Activated CD4-positive, alpha-beta T cell treated with anti-CD3 and anti-CD28 coated beads for 36 hours (primary cell): ENCODE measurements at regions not wholly inside any gene's neighbourhood (a gene's known extent, or its start where the extent isn't known, plus 50 kb on each side); places are given as distances from the start of the nearest gene placed in this dataset.

Source experiments
- ATAC-seq: fragments of 200-7000 bp; cut with Tn5 transposase; one replicate; pipeline ENCODE4 v1.10.0; 2021; ENCODE audit warnings: mild to moderate bottlenecking, moderate library complexity
- CTCF ChIA-PET: fragments of 350-600 bp; sonication (Branson Sonifier 250); formaldehyde crosslinking; loops from one replicate; lab custom pipeline; 2021; ENCODE audit warnings: antibody characterized with exemption; lab: Charles Lee
- POLR2A ChIA-PET: fragments of 350-600 bp; sonication (Branson Sonifier 250); formaldehyde crosslinking; loops from one replicate; lab custom pipeline; 2021; ENCODE audit warnings: antibody characterized with exemption, inconsistent platforms; lab: Charles Lee
- DNase-seq: peaks from one replicate; pipeline ENCODE4 v3.0.0-alpha.2; 2020
- H3K27ac Mint-ChIP-seq: one replicate; pipeline ENCODE4 v1.8.0; 2021; ENCODE audit warnings: mixed read lengths
- H3K27me3 Mint-ChIP-seq: one replicate; pipeline ENCODE4 v1.8.0; 2021; ENCODE audit warnings: mixed read lengths
- H3K36me3 Mint-ChIP-seq: one replicate; pipeline ENCODE4 v1.8.0; 2021; ENCODE audit warnings: low read depth, mixed read lengths
- H3K4me1 Mint-ChIP-seq: one replicate; pipeline ENCODE4 v1.8.0; 2021; ENCODE audit warnings: mixed read lengths
- H3K4me3 Mint-ChIP-seq: one replicate; pipeline ENCODE4 v1.8.0; 2021; ENCODE audit warnings: mild to moderate bottlenecking, moderate library complexity, mixed read lengths
- H3K9me3 Mint-ChIP-seq: one replicate; pipeline ENCODE4 v1.8.0; 2021; ENCODE audit warnings: low read depth, mixed read lengths
- intact Hi-C, 2 experiments: fragments of 100-400 bp; cut with DNase I in 1 of 2; cut with micrococcal nuclease in 1 of 2; formaldehyde crosslinking; loops; one replicate each; pipeline versions ENCODE4 v1.14.2 to v1.15.1; 2022 to 2024; cut with DNase I, micrococcal nuclease

GRCh38 chr4:78673337-78673736 lies 102.8 kb upstream of the BMP2K start:
- ATAC-seq (no peak), DNase-seq (no peak)
- Mint-ChIP-seq H3K27me3 (no peaks in the 10 kb centered on the region), H3K4me1 (no peaks in the 10 kb centered on the region), H3K27ac (no peak overlapping the region), H3K36me3 (no peaks in the 10 kb centered on the region), H3K4me3 (no peak overlapping the region), H3K9me3 (no peaks in the 10 kb centered on the region)
- intact Hi-C loops: no loop called here
- CTCF ChIA-PET: interaction anchor here (1.1 kb wide), 2 partner anchors 14 to 80 kb away, joined by 3 read pairs; no protein-coding TSS in a partner anchor
- POLR2A ChIA-PET: no interaction called here

- Mint-ChIP-seq H3K27me3 (no peaks in the 10 kb centered on the region), H3K4me3 (no peak overlapping the region), H3K4me1 (no peaks in the 10 kb centered on the region), H3K27ac (no peak overlapping the region), H3K36me3 (no peaks in the 10 kb centered on the region), H3K9me3 (no peaks in the 10 kb centered on the region)
- ChIA-PET POLR2A (no interaction called here), CTCF (no interaction called here)
- ATAC-seq (no peak), DNase-seq (no peak)
- intact Hi-C loops: no loop called here
Measured at GRCh38 chr4:78675325-78675724, 100.8 kb upstream of the BMP2K start.

- no peaks in the 10 kb centered on the region for H3K27me3 Mint-ChIP-seq
- no peaks in the 10 kb centered on the region for H3K4me1 Mint-ChIP-seq
- POLR2A ChIA-PET: no interaction called here
- no peaks in the 10 kb centered on the region for H3K36me3 Mint-ChIP-seq
- intact Hi-C loops: no loop called here
- CTCF ChIA-PET: no interaction called here
- ATAC-seq (no peak), DNase-seq (no peak)
- H3K27ac Mint-ChIP-seq: no peak overlapping the region
- H3K9me3 Mint-ChIP-seq: no peaks in the 10 kb centered on the region
- no peak overlapping the region for H3K4me3 Mint-ChIP-seq
Measured at GRCh38 chr4:78682070-78682469, 94.1 kb upstream of the BMP2K start.

GRCh38 chr4:78683352-78683751 lies 92.8 kb upstream of the BMP2K start:
- H3K36me3 Mint-ChIP-seq: no peaks in the 10 kb centered on the region
- intact Hi-C loops: no loop called here
- H3K27me3 Mint-ChIP-seq: no peaks in the 10 kb centered on the region
- no peaks in the 10 kb centered on the region for H3K9me3 Mint-ChIP-seq
- H3K4me1 Mint-ChIP-seq: no peaks in the 10 kb centered on the region
- ATAC-seq (no peak), DNase-seq (no peak)
- no peak overlapping the region for H3K4me3 Mint-ChIP-seq
- CTCF ChIA-PET: interaction anchor here (0.9 kb wide), 1 partner anchor 28 kb away, joined by 3 read pairs; no protein-coding TSS in a partner anchor
- no peak overlapping the region for H3K27ac Mint-ChIP-seq
- POLR2A ChIA-PET: interaction anchor here (0.7 kb wide), 1 partner anchor 227 kb away, joined by 4 read pairs; no protein-coding TSS in a partner anchor

- CTCF ChIA-PET: no interaction called here
Measured at GRCh38 chr4:78684325-78685079, 91.6 kb upstream of the BMP2K start.

GRCh38 chr4:78687818-78688217 lies 88.3 kb upstream of the BMP2K start:
- H3K27ac Mint-ChIP-seq: no peak overlapping the region

More at GRCh38 chr4:78684325-78685079, 91.6 kb upstream of the BMP2K start:
- H3K4me1 Mint-ChIP-seq: no peaks in the 10 kb centered on the region
- H3K27me3 Mint-ChIP-seq: no peaks in the 10 kb centered on the region
- no peak for ATAC-seq
- DNase-seq: no peak
- H3K36me3 Mint-ChIP-seq: no peaks in the 10 kb centered on the region
- H3K4me3 Mint-ChIP-seq: no peak overlapping the region
- no peak overlapping the region for H3K27ac Mint-ChIP-seq
- POLR2A ChIA-PET: interaction anchor here (0.7 kb wide), 1 partner anchor 187 kb away, joined by 3 read pairs; no protein-coding TSS in a partner anchor
- no peaks in the 10 kb centered on the region for H3K9me3 Mint-ChIP-seq
- intact Hi-C loops: no loop called here

GRCh38 chr4:78688366-78688765 lies 87.8 kb upstream of the BMP2K start:
- no peak overlapping the region for H3K4me3 Mint-ChIP-seq
- no peaks in the 10 kb centered on the region for H3K9me3 Mint-ChIP-seq
- H3K27ac Mint-ChIP-seq: no peak overlapping the region
- no peak for ATAC-seq
- DNase-seq: no peak
- peaks cover 12% of the 10 kb centered on the region for H3K4me1 Mint-ChIP-seq
- peaks cover 2% of the 10 kb centered on the region for H3K27me3 Mint-ChIP-seq
- CTCF ChIA-PET: no interaction called here
- no peaks in the 10 kb centered on the region for H3K36me3 Mint-ChIP-seq
- POLR2A ChIA-PET: interaction anchor here (0.6 kb wide), 1 partner anchor 36 kb away, joined by 3 read pairs; no protein-coding TSS in a partner anchor
- intact Hi-C loops: no loop called here

More at GRCh38 chr4:78687818-78688217, 88.3 kb upstream of the BMP2K start:
- Mint-ChIP-seq H3K4me3 (no peak overlapping the region), H3K36me3 (no peaks in the 10 kb centered on the region), H3K4me1 (peaks cover 12% of the 10 kb centered on the region), H3K9me3 (no peaks in the 10 kb centered on the region), H3K27me3 (peaks cover 2% of the 10 kb centered on the region)
- ATAC-seq: no peak
- intact Hi-C loops: no loop called here
- ChIA-PET POLR2A (interaction anchor here (0.6 kb wide), 1 partner anchor 35 kb away, joined by 3 read pairs; no protein-coding TSS in a partner anchor), CTCF (no interaction called here)
- no peak for DNase-seq

GRCh38 chr4:78689261-78689660 lies 86.9 kb upstream of the BMP2K start:
- ChIA-PET POLR2A (interaction anchor here (0.6 kb wide), 1 partner anchor 60 kb away, joined by 3 read pairs; no protein-coding TSS in a partner anchor), CTCF (no interaction called here)
- no peak overlapping the region for H3K4me3 Mint-ChIP-seq
- no peaks in the 10 kb centered on the region for H3K36me3 Mint-ChIP-seq
- H3K27me3 Mint-ChIP-seq: peaks cover 2% of the 10 kb centered on the region
- intact Hi-C loops: no loop called here
- H3K27ac Mint-ChIP-seq: no peak overlapping the region
- H3K4me1 Mint-ChIP-seq: peaks cover 12% of the 10 kb centered on the region
- no peak for ATAC-seq
- no peaks in the 10 kb centered on the region for H3K9me3 Mint-ChIP-seq
- no peak for DNase-seq

- Mint-ChIP-seq H3K27ac (no peak overlapping the region), H3K9me3 (no peaks in the 10 kb centered on the region), H3K27me3 (peaks cover 2% of the 10 kb centered on the region), H3K4me1 (peaks cover 12% of the 10 kb centered on the region), H3K36me3 (no peaks in the 10 kb centered on the region), H3K4me3 (no peak overlapping the region)
- no peak for DNase-seq
- intact Hi-C loops: no loop called here
- CTCF ChIA-PET: no interaction called here
- POLR2A ChIA-PET: interaction anchor here (0.6 kb wide), 1 partner anchor 59 kb away, joined by 3 read pairs; no protein-coding TSS in a partner anchor
- no peak for ATAC-seq
Measured at GRCh38 chr4:78689700-78690323, 86.3 kb upstream of the BMP2K start.

- H3K36me3 Mint-ChIP-seq: no peaks in the 10 kb centered on the region
- DNase-seq (no peak), ATAC-seq (no peak)
- ChIA-PET CTCF (no interaction called here), POLR2A (no interaction called here)
- intact Hi-C loops: no loop called here
- H3K4me3 Mint-ChIP-seq: no peak overlapping the region
- peaks cover 2% of the 10 kb centered on the region for H3K27me3 Mint-ChIP-seq
- H3K27ac Mint-ChIP-seq: no peak overlapping the region
- peaks cover 12% of the 10 kb centered on the region for H3K4me1 Mint-ChIP-seq
- H3K9me3 Mint-ChIP-seq: no peaks in the 10 kb centered on the region
Measured at GRCh38 chr4:78691334-78691754, 84.8 kb upstream of the BMP2K start.

- POLR2A ChIA-PET: no interaction called here
Measured at GRCh38 chr4:78691971-78692821, 84.0 kb upstream of the BMP2K start.

More at GRCh38 chr4:78691971-78692821, 84.0 kb upstream of the BMP2K start:
- DNase-seq (no peak), ATAC-seq (peak; percentile 74)
- CTCF ChIA-PET: interaction anchor here (0.5 kb wide), 1 partner anchor 233 kb away, joined by 3 read pairs; no protein-coding TSS in a partner anchor
- intact Hi-C loops: no loop called here
- no peaks in the 10 kb centered on the region for H3K36me3 Mint-ChIP-seq
- H3K4me3 Mint-ChIP-seq: no peak overlapping the region
- H3K27ac Mint-ChIP-seq: no peak overlapping the region
- H3K9me3 Mint-ChIP-seq: no peaks in the 10 kb centered on the region
- H3K27me3 Mint-ChIP-seq: peaks cover 2% of the 10 kb centered on the region
- H3K4me1 Mint-ChIP-seq: peaks cover 12% of the 10 kb centered on the region
